22Rv1 (cell line): ENCODE measurements at regions not wholly inside any gene's neighbourhood (a gene's known extent, or its start where the extent isn't known, plus 50 kb on each side); places are given as distances from the start of the nearest gene placed in this dataset.

Source experiments
- CTCF ChIP-seq: fragments of 450-650 bp; IDR thresholded peaks from 2 replicates; pipeline ENCODE4 v1.5.1; 2017; ENCODE audit warnings: mild to moderate bottlenecking
- ZFX ChIP-seq: fragments of 450-650 bp; IDR thresholded peaks from 2 replicates; pipeline ENCODE4 v1.6.1; 2017; ENCODE audit warnings: antibody characterized with exemption, borderline replicate concordance

DNA sequence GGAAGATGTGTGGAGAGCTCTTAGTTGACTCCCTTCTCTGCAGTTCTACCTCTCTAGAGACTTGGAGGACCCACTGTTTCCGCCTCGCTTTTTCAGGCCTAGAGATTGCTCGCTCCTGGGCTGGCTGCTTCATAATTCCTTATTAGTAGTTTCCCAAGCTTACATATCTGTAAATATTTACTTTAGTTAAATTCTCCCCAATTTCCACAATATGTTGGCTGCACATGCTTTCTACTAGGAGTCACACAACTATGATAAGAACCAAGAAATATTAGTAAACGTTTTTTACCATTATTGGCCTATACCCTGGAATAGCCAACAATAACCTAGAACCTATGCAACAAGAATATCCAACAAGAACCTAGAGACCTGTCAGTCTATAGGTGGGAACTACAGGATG is 129.0 kb upstream of the RUNX1 start:
- TF ChIP-seq CTCF: no peak
- no peak for TF ChIP-seq ZFX
